DMS114 treated with DMSO at 0.1 percent for 48 hours (cell line): ENCODE measurements at regions not wholly inside any gene's neighbourhood (a gene's known extent, or its start where the extent isn't known, plus 50 kb on each side); places are given as distances from the start of the nearest gene placed in this dataset.

Experiments used
- DNase-seq: peaks from one replicate; lab custom pipeline; 2025; ENCODE audit not compliant: unreplicated experiment; lab: John Stamatoyannopoulos, UW

DNA sequence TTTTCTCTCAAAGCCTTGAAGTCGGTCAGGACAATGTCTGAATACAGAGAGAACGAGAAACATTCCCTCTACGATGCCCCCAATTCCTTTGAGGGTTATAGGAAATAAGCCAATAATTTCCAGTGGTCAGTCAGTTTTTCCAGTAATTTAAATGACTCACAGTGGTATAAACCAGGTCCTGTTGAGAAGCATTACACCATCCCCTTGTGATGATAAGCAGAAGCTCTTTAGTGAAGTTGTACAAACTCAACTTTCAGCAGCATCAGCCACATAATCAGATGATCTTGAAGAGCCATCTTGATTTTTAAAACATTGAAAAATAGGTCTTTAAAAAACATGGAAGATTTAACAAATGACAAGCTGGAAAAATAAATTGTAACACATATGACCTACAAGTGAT is 173.9 kb upstream of the ZNF462 start:
- DNase-seq = no peak

GRCh38 chr9:106691627-106692026 is 171.3 kb upstream of the ZNF462 start:
- no peak for DNase-seq

- no peak for DNase-seq
These were observed 169.4 kb upstream of the ZNF462 start for GRCh38 chr9:106693558-106693957.

DNA sequence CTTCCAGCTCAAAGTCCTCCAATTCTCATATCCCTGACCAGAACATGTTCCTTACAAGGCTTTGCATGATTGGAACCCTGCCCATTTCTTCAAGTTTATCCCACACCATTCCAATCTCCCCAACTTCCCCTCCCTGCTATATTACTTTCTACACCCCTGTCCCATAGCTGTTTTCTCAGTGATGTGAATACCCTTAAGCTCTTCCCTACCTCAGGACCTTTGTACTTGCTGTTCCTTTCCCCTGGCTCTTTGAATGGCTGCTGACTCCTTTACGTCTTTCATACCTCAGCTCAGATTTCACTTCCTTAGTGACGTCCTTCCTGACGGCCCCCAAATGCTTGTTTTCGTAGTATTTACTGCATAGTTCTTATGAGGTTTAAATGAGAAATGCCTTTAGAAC is 166.2 kb upstream of the ZNF462 start:
- DNase-seq = no peak

DNA sequence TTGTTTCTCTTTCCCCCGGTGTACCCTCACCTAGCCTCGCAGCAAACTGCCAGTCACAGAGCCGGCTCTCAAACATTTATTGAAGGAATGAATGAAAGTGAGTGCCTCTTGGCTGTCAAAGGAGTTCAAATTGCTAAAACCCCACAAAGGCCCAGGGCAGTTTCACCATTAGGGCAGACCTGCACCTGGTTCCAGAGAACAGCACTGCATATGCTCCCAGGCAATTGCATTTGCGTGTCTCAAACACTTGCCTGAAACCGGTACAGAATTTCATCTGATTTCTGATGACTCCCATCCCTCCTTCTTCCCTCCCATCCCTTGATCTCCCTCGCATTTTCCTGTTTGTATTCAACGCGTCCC is 165.6 kb upstream of the ZNF462 start:
- DNase-seq = no peak

DNA sequence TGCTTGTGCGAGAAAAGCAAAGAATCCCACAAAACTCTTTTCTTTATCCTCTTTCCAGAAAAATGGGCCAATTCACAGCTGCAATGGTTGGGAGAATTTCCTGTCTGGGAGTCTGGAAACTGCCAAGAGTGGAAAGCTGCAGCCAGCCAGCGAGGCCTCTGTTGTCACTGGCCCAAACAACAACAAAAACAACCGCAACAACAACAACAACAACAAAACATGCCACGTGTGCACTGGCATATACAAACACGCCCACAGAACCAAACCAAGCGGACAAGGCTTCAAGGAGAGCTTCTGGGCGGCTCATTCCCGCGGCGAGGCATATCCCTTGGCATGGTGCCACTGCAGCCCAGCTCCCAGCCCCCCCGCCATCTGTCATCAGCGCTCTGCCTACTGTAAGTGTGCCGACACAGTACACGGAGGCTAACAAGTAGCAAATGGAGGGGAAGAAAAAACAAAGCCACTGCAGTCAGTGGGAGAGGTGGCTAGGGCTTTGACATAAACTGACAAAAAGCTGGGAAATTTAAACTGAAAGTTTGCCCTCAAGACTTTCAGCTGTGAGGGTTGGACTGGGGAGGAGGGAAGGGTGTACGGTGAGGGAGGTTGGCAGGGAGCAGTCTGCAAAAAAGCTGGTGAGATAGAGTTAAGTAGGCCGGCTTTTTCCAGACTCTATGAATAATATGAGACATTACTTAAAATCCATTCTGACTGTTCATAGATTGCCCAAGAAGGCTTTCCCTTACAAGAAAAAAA is 165.0 kb upstream of the ZNF462 start:
- DNase-seq = no peak

DNA sequence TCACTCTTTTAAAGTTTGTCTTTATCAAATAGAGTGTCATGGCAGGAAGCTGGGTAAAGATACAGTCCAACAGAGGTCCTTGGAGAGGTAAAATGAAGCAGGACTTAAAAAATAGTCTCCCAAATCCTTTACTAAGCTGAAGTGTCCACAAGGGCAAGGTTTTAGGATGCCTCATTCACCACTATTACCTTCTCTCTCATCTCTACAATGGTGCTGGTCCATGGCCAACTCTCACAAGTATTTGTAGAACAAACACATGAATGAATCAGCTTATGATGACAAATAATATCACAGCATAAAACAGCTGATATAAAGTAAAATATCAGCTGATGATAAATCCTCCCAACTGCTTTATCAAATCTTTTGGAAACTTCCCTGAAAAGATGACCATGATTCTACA is 162.3 kb upstream of the ZNF462 start:
- no peak for DNase-seq

- no peak for DNase-seq
These were observed 161.4 kb upstream of the ZNF462 start for GRCh38 chr9:106701611-106702010.

DNA sequence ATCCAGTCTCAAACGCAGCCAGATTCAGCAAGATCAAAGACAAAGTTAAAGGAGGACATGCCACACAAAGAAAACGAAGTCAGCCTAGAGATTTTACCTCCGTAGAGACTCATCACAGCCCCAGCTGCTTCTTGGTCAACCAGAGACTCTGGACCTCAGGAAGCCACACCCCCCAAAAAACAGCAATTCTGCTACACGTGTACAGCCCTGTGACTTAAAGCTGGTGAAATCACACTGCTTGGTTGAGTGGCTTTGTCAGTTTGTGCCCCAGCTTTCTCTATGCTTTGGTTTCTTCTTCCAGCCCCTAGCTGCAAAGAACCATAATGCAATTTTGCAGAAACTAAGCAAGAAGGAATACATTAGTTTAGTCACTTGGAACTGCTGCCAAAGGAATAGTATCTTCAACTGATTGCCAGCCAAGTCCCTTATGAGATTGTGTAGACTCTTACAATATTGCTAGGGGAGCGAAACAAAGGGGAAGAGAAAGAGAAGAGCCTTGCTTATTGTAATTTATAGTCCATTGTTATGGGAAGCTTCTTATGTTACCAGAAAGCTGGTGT is 158.8 kb upstream of the ZNF462 start:
- no peak for DNase-seq

GRCh38 chr9:106707291-106707690 is 155.7 kb upstream of the ZNF462 start:
- DNase-seq = no peak

GRCh38 chr9:106707738-106708474 is 155.1 kb upstream of the ZNF462 start:
- no peak for DNase-seq

- DNase-seq = no peak
These were observed 154.4 kb upstream of the ZNF462 start for GRCh38 chr9:106708475-106709146.

DNA sequence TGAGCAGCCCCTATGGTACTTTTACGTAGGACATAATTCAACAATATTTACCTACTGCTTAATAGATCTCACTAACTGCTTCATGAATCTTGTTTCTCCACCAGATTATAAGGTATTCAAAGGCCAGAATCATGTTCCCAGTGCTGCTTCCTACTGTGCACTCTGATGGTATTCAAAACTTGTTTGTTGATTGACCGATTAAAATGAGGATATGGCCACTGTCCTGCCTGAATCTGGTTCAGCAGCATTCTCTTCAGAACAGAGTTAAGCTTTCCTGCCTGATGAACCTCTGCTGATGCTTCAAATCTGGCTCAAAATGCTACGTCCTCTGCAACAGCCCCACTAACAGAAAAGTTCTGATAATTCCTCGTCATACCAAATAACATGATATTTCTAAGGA is 150.7 kb upstream of the ZNF462 start:
- DNase-seq = no peak

- DNase-seq = no peak
These were observed 149.8 kb upstream of the ZNF462 start for GRCh38 chr9:106713206-106713605.

DNA sequence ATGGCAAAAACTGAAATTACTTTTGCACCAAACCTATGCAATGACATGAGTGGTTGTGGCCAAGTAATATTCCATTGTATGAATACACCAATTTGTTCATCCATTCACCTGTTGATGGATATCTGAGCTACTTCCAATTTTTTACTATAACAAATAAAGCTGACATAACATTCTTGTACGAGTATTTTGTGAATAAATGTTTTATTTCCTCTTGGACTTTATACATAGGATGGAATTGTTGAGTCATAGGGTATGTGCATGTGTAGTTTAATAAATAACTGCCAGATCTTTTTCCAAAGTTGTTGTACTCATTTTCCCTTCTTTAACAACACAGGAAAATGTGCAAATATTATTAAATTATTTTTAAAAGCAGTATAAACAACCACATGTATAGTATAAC is 146.1 kb upstream of the ZNF462 start:
- no peak for DNase-seq

DNA sequence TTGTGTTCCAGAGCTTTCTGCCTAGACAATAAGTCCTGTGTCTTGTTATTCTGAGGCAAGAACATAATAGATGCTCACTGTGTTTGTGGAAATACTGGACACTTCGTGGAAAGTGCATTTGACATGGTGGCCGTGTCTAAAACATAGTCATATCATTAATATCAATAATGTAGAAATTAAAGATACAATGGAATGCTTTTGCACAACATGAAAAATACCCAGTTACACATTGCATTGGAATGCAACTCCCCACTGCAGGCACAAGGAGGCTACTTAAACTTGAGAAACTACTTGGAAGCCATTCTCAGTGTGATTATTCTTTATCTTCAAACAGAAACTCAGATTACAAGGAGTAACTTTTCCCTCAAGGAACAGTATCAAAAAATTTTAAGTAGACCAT is 145.3 kb upstream of the ZNF462 start:
- no peak for DNase-seq

DNA sequence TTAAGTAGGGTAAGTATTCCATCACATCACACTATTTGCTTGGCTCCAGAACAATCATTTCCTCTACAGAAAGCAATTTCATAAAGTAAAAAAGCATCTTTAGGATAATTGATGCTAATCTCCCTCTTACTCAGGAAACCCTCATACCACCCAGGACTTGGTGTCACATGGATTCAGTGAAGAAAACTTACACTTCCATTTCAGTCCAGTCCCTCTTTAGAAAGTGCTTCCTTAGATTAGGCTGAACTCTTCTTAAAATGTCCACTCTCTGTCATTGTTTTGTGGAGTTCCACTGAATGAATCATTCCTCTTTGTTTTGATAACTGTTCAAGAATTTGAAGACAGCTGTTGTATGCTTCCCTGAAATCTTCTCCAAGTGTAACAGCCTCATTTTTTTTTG is 144.0 kb upstream of the ZNF462 start:
- no peak for DNase-seq

GRCh38 chr9:106722051-106722753 is 140.8 kb upstream of the ZNF462 start:
- no peak for DNase-seq

- no peak for DNase-seq
These were observed 139.0 kb upstream of the ZNF462 start for GRCh38 chr9:106723926-106724325.

GRCh38 chr9:106724566-106724965 is 138.4 kb upstream of the ZNF462 start:
- no peak for DNase-seq

DNA sequence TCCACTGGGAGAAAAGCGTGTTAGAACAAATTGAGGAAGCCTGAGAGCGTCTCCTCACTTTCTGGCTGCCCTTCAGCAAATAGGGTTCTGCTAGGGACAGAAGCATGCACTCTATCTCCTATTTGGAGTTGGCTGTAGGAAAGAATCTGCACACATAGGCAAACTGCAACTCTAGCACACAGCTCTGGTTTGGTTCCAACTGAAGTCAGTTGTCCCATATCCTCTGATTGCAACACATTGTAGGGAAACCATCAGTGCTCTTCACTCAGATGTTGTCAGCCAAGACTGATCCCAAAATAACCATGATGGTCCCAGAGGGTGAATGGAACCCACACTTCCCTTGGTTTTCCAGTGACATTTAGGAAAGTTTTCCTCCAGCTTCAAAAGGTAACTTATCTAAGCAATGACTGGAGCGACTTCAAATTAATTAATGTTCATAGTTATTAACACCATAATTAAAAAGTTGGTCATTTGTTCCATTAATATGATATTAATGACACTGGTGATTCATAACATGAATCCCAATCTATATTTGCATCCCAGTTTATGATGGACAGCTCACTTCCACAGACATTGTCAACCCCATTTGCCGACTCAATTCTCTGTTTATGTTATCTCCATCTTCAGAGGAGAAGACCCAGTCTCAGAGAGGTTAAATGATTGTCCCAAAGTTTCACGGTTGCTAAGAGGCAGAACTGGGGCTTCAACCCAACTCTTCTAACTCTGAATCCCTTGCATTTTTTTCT is 136.7 kb upstream of the ZNF462 start:
- DNase-seq = no peak
